ENCODE measurements at regions not wholly inside any gene's neighbourhood (a gene's known extent, or its start where the extent isn't known, plus 50 kb on each side); places are given as distances from the start of the nearest gene placed in this dataset.
A peak's percentile ranks its signal among the peaks of the same experiment; 100 is the strongest.

DNA sequence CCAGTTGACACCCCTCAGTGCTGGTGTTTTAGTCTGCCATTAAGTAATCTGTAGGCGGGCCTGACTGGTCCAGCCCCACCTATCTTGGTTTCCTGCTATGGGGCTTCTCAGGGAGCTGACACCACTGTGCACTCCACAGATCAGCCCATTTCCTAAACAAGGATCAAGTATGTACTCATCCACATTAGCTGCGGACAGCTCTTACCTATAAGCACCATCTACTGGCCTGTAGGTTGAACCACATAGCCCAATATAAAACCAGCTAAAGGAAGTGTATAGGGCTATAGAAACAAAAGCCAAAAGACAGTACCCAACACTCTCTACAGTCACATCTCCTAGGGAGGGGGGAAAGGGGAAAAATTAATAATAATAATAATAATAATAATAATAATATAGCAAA is 353.5 kb upstream of the CXorf51B start:
- no peaks in the 10 kb centered on the region for H3K9me3 ChIP-seq (ENCODE audit: control insufficient read depth, insufficient read depth, low read depth, low read length)
- CTCF ChIA-PET: interaction anchor here (0.6 kb wide), 1 partner anchor 9 kb away, joined by 3 read pairs; no protein-coding TSS in a partner anchor
- no peaks in the 10 kb centered on the region for H3K36me3 ChIP-seq (ENCODE audit: control insufficient read depth in 2 of 2, insufficient read depth in 1 of 2, low read length in 2 of 2)
- no peak overlapping the region for H3K4me3 ChIP-seq (ENCODE audit: low read depth, low read length)
- H3K4me1 ChIP-seq (ENCODE audit: control insufficient read depth, insufficient read depth, low read length): no peaks in the 10 kb centered on the region
- POLR2A ChIA-PET: no interaction called here
- no peak overlapping the region for H3K27ac ChIP-seq (ENCODE audit: extremely low read depth, low read depth, low read length)
- TF ChIP-seq ZNF658 (tag by site-specific recombination; IDR thresholded peaks at IDR 0.05) (no peak), TCF7L2 (IDR thresholded peaks at IDR 0.05; ENCODE audit: borderline replicate concordance, low read depth, low read length) (no peak)

DNA sequence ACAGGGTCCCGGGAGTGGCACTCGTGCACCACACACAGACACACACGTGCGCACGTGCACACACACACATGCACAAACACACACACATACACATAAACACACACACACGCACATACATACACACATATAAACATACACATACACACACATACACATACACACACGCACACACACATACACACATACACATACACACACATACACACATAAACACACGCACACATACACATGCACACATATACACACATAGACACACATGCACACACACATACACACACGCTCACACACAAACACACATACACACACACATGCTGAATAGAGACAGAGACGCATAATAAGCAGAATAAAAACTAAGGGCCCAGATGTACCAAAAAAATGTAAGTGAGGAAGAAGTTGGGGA is 332.2 kb upstream of the CXorf51B start:
- no peaks in the 10 kb centered on the region for H3K36me3 ChIP-seq (ENCODE audit: control insufficient read depth in 2 of 2, insufficient read depth in 1 of 2, low read length in 2 of 2)
- no peaks in the 10 kb centered on the region for H3K9me3 ChIP-seq (ENCODE audit: control insufficient read depth, insufficient read depth, low read depth, low read length)
- H3K27ac ChIP-seq (ENCODE audit: extremely low read depth, low read depth, low read length): no peak overlapping the region
- 0 out of 2 replicates have a peak, but pooled peaks have one; percentile 21 for TF ChIP-seq ZNF707 (tag by site-specific recombination; IDR thresholded peaks at IDR 0.05)
- TF ChIP-seq ZNF223 (tag by site-specific recombination; IDR thresholded peaks at IDR 0.05): no peak
- no peak for TF ChIP-seq KLF16 (tag by site-specific recombination; IDR thresholded peaks at IDR 0.05)
- no peak for TF ChIP-seq GLI4 (tag by site-specific recombination; IDR thresholded peaks at IDR 0.05)
- peak; percentile 96 for TF ChIP-seq ZSCAN4 (tag by site-specific recombination; IDR thresholded peaks at IDR 0.05)
- no peak for TF ChIP-seq ZNF560 (tag by site-specific recombination; IDR thresholded peaks at IDR 0.05; ENCODE audit: borderline replicate concordance)
- POLR2A ChIA-PET: no interaction called here
- H3K4me3 ChIP-seq (ENCODE audit: low read depth, low read length): no peak overlapping the region
- no peaks in the 10 kb centered on the region for H3K4me1 ChIP-seq (ENCODE audit: control insufficient read depth, insufficient read depth, low read length)
- CTCF ChIA-PET: no interaction called here

DNA sequence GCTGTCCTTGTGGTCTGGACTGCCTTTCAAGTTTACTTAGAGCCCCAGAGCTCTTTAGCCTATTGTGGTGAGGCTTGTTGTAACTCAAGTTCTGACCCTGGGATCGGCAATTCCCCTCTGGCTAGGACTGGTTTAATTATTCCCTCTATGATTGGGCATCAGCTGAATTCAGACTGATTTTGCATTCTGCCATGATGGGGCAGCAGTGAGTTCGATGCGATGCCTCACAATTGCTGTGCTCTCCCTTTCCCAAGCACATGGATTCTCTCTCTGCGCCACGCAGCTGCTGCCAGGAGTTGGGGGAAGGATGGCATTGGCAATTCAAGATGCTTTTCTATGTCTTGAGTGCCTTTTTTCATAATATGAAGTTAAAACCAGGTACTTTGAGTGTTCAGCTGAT is 327.8 kb upstream of the CXorf51B start:
- ChIA-PET CTCF (no interaction called here), POLR2A (no interaction called here)
- H3K9me3 ChIP-seq (ENCODE audit: control insufficient read depth, insufficient read depth, low read depth, low read length): no peaks in the 10 kb centered on the region; the same call in 1 of the 2 replicates
- TF ChIP-seq ZNF350 (tag by site-specific recombination; IDR thresholded peaks at IDR 0.05) (no peak), ZNF140 (tag by site-specific recombination; IDR thresholded peaks at IDR 0.05) (no peak), ZNF792 (tag by site-specific recombination; IDR thresholded peaks at IDR 0.05) (no peak), EGR2 (tag by site-specific recombination; IDR thresholded peaks at IDR 0.05; ENCODE audit: low read depth) (no peak), MEIS1 (CRISPR knock-in tag; IDR thresholded peaks at IDR 0.05; ENCODE audit: borderline replicate concordance) (no peak), SCRT2 (tag by site-specific recombination; IDR thresholded peaks at IDR 0.05) (no peak), KLF9 (tag by site-specific recombination; IDR thresholded peaks at IDR 0.05; ENCODE audit: low read depth) (no peak), ZNF677 (tag by site-specific recombination; IDR thresholded peaks at IDR 0.05) (no peak), ZNF398 (tag by site-specific recombination; IDR thresholded peaks at IDR 0.05) (no peak), ZNF629 (tag by site-specific recombination; IDR thresholded peaks at IDR 0.05) (no peak), ZXDB (tag by site-specific recombination; IDR thresholded peaks at IDR 0.05) (no peak)
- TF ChIP-seq, protein P1, sequence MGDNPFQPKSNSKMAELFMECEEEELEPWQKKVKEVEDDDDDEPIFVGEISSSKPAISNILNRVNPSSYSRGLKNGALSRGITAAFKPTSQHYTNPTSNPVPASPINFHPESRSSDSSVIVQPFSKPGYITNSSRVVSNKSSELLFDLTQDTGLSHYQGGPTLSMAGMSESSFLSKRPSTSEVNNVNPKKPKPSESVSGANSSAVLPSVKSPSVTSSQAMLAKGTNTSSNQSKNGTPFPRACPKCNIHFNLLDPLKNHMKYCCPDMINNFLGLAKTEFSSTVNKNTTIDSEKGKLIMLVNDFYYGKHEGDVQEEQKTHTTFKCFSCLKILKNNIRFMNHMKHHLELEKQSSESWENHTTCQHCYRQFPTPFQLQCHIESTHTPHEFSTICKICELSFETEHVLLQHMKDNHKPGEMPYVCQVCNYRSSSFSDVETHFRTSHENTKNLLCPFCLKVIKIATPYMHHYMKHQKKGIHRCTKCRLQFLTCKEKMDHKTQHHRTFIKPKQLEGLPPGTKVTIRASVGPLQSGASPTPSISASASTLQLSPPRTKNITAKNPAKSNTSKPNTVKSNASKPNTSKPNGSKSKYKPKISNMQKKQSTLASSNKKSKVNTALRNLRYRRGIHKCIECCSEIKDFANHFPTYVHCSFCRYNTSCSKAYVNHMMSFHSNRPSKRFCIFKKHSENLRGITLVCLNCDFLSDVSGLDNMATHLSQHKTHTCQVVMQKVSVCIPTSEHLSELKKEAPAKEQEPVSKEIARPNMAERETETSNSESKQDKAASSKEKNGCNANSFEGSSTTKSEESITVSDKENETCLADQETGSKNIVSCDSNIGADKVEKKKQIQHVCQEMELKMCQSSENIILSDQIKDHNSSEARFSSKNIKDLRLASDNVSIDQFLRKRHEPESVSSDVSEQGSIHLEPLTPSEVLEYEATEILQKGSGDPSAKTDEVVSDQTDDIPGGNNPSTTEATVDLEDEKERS (tag by site-specific recombination; IDR thresholded peaks at IDR 0.05): no peak
- TF ChIP-seq, protein P2, sequence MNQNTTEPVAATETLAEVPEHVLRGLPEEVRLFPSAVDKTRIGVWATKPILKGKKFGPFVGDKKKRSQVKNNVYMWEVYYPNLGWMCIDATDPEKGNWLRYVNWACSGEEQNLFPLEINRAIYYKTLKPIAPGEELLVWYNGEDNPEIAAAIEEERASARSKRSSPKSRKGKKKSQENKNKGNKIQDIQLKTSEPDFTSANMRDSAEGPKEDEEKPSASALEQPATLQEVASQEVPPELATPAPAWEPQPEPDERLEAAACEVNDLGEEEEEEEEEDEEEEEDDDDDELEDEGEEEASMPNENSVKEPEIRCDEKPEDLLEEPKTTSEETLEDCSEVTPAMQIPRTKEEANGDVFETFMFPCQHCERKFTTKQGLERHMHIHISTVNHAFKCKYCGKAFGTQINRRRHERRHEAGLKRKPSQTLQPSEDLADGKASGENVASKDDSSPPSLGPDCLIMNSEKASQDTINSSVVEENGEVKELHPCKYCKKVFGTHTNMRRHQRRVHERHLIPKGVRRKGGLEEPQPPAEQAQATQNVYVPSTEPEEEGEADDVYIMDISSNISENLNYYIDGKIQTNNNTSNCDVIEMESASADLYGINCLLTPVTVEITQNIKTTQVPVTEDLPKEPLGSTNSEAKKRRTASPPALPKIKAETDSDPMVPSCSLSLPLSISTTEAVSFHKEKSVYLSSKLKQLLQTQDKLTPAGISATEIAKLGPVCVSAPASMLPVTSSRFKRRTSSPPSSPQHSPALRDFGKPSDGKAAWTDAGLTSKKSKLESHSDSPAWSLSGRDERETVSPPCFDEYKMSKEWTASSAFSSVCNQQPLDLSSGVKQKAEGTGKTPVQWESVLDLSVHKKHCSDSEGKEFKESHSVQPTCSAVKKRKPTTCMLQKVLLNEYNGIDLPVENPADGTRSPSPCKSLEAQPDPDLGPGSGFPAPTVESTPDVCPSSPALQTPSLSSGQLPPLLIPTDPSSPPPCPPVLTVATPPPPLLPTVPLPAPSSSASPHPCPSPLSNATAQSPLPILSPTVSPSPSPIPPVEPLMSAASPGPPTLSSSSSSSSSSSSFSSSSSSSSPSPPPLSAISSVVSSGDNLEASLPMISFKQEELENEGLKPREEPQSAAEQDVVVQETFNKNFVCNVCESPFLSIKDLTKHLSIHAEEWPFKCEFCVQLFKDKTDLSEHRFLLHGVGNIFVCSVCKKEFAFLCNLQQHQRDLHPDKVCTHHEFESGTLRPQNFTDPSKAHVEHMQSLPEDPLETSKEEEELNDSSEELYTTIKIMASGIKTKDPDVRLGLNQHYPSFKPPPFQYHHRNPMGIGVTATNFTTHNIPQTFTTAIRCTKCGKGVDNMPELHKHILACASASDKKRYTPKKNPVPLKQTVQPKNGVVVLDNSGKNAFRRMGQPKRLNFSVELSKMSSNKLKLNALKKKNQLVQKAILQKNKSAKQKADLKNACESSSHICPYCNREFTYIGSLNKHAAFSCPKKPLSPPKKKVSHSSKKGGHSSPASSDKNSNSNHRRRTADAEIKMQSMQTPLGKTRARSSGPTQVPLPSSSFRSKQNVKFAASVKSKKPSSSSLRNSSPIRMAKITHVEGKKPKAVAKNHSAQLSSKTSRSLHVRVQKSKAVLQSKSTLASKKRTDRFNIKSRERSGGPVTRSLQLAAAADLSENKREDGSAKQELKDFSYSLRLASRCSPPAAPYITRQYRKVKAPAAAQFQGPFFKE (tag by site-specific recombination; IDR thresholded peaks at IDR 0.05; ENCODE audit: borderline replicate concordance): no peak

More for the DNA sequence above, 327.8 kb upstream of the CXorf51B start:
- no peak overlapping the region for H3K4me3 ChIP-seq (ENCODE audit: low read depth, low read length)
- H3K36me3 ChIP-seq (ENCODE audit: control insufficient read depth in 2 of 2, insufficient read depth in 1 of 2, low read length in 2 of 2): no peaks in the 10 kb centered on the region
- no peaks in the 10 kb centered on the region for H3K4me1 ChIP-seq (ENCODE audit: control insufficient read depth, insufficient read depth, low read length)
- H3K27ac ChIP-seq (ENCODE audit: extremely low read depth, low read depth, low read length): no peak overlapping the region
